HCT116 (cell line): ENCODE measurements at regions not wholly inside any gene's neighbourhood (a gene's known extent, or its start where the extent isn't known, plus 50 kb on each side); places are given as distances from the start of the nearest gene placed in this dataset.

Source experiments
- ATAC-seq: fragments of 200-7000 bp; cut with Tn5 transposase; 2 replicates; pipeline ENCODE4 v1.9.1; 2020; ENCODE audit warnings: mild to moderate bottlenecking, moderate library complexity
- BruUV-seq: library from RNA; stranded (reverse); fragments of 400-500 nt; replicated peaks from 2 replicates; lab custom pipeline; 2021; lab: Mats Ljungman, UMichigan
- CTCF ChIA-PET: fragments of 300-600 bp; sonication (Branson Sonifier 250); formaldehyde crosslinking; loops from one replicate; lab custom pipeline; 2021; ENCODE audit warnings: antibody characterized with exemption; lab: Charles Lee
- POLR2A ChIA-PET: fragments of 300-600, 350-600 bp; sonication (Branson Sonifier 250); formaldehyde crosslinking; loops from one replicate; lab custom pipeline; 2021; ENCODE audit warnings: antibody characterized with exemption; lab: Charles Lee
- RAD21 ChIA-PET, 2 experiments: fragments of 300-600 bp; sonication (Branson Sonifier 250); formaldehyde crosslinking; loops; one replicate each; lab custom pipeline; 2023; ENCODE audit warnings: low total read pairs in 2 of 2; ENCODE audit not compliant: uncharacterized antibody in 2 of 2, unreplicated experiment in 2 of 2, low non-redundant PET in 1 of 2; lab: Charles Lee
- DNase-seq: peaks from one replicate; pipeline ENCODE4 v3.0.0-alpha.2; 2010; ENCODE audit warnings: low read depth, low spot score
- H2AFZ ChIP-seq: fragments of 200-600 bp; shearing (Covaris generic), sonication (generic); 2 replicates; pipeline ENCODE4 v1.6.1; 2017; ENCODE audit warnings: low read depth, mixed run types, mixed read lengths, antibody characterized with exemption, low read length; ENCODE audit not compliant: poor library complexity, severe bottlenecking
- H3K27ac ChIP-seq: 2 replicates; pipeline ENCODE4 v1.5.1; 2012; ENCODE audit warnings: low read depth, low read length
- H3K27me3 ChIP-seq: fragments of 200-600 bp; sonication (generic); 2 replicates; pipeline ENCODE4 v1.6.1; 2016; ENCODE audit warnings: mixed run types, low read length, mixed read lengths; ENCODE audit not compliant: insufficient read depth
- H3K36me3 ChIP-seq, 2 experiments: fragments of 200-500 bp in 1 of 2; fragments of 200-600 bp in 1 of 2; sonication (Bioruptor generic) in 1 of 2; sonication (generic) in 1 of 2; 2 replicates each; pipeline versions ENCODE4 v1.5.1 to v1.6.1; 2014 to 2016; ENCODE audit warnings: low read length in 2 of 2, inconsistent platforms in 1 of 2, mixed read lengths in 1 of 2, mixed run types in 1 of 2; ENCODE audit not compliant: insufficient read depth in 2 of 2, control insufficient read depth in 1 of 2
- H3K4me1 ChIP-seq, 2 experiments: fragments of 200-600 bp in 1 of 2; sonication (generic) in 1 of 2; 2 replicates each; pipeline versions ENCODE4 v1.5.1 to v1.6.1; 2012 to 2017; ENCODE audit warnings: low read length in 2 of 2, inconsistent platforms in 1 of 2, mild to moderate bottlenecking in 1 of 2, mixed read lengths in 1 of 2, mixed run types in 1 of 2, moderate library complexity in 1 of 2; ENCODE audit not compliant: insufficient read depth in 2 of 2, control insufficient read depth in 1 of 2
- H3K4me2 ChIP-seq: fragments of 200-600 bp; sonication (generic); 2 replicates; pipeline ENCODE4 v1.6.1; 2017; ENCODE audit warnings: mixed run types, low read length, mixed read lengths
- H3K4me3 ChIP-seq, 2 experiments: fragments of 200-600 bp in 1 of 2; sonication (generic) in 1 of 2; replicated peaks in 1 of 2; 2 replicates each; pipeline ENCODE4 v1.5.1; 2011 to 2016; ENCODE audit warnings: low read length in 2 of 2, control low read depth in 1 of 2, low read depth in 1 of 2, mild to moderate bottlenecking in 1 of 2, mixed read lengths in 1 of 2, mixed run types in 1 of 2
- H3K79me2 ChIP-seq: fragments of 200-600 bp; sonication (generic); 2 replicates; pipeline ENCODE4 v1.6.1; 2017; ENCODE audit warnings: mild to moderate bottlenecking, mixed run types, low read length, moderate library complexity, mixed read lengths; ENCODE audit not compliant: insufficient read depth
- H3K9ac ChIP-seq: fragments of 200-600 bp; sonication (generic); 2 replicates; pipeline ENCODE4 v1.6.1; 2016; ENCODE audit warnings: low read length, mixed read lengths
- H3K9me2 ChIP-seq: fragments of 200-600 bp; sonication (generic), shearing (Covaris generic); 2 replicates; pipeline ENCODE4 v1.6.1; 2017; ENCODE audit warnings: mixed run types, mild to moderate bottlenecking, moderate library complexity; ENCODE audit not compliant: insufficient read depth
- H3K9me3 ChIP-seq, 2 experiments: fragments of 200-500 bp in 1 of 2; fragments of 200-600 bp in 1 of 2; sonication (Bioruptor generic) in 1 of 2; sonication (generic) in 1 of 2; 2 replicates each; pipeline ENCODE4 v1.6.1; 2014 to 2017; ENCODE audit warnings: low read length in 2 of 2, mixed read lengths in 2 of 2, inconsistent platforms in 1 of 2, low read depth in 1 of 2, mild to moderate bottlenecking in 1 of 2, mixed run types in 1 of 2, moderate library complexity in 1 of 2; ENCODE audit not compliant: control insufficient read depth in 1 of 2, insufficient read depth in 1 of 2
- H4K20me1 ChIP-seq: fragments of 200-600 bp; sonication (generic), shearing (Covaris generic); 2 replicates; pipeline ENCODE4 v1.6.1; 2017; ENCODE audit warnings: mixed run types, mild to moderate bottlenecking, moderate library complexity; ENCODE audit not compliant: insufficient read depth
- ATF3 ChIP-seq: IDR thresholded peaks from 2 replicates; pipeline ENCODE4 v1.6.1; 2012
- CBX3 ChIP-seq: IDR thresholded peaks from 2 replicates; pipeline ENCODE4 v1.6.1; 2012; ENCODE audit warnings: low read depth
- CEBPB ChIP-seq: IDR thresholded peaks from 2 replicates; pipeline ENCODE4 v1.6.1; 2012; ENCODE audit warnings: low read depth
- ELF1 ChIP-seq: IDR thresholded peaks from 2 replicates; pipeline ENCODE4 v1.6.1; 2012; ENCODE audit warnings: low read depth, borderline replicate concordance
- EZH2 ChIP-seq: fragments of 200-600 bp; sonication (generic); IDR thresholded peaks from 2 replicates; pipeline ENCODE4 v1.6.1; 2017; ENCODE audit warnings: antibody characterized with exemption, mixed run types
- EZH2phosphoT487 ChIP-seq: fragments of 200-600 bp; IDR thresholded peaks from 2 replicates; pipeline ENCODE4 v1.6.1; 2018; ENCODE audit warnings: antibody characterized with exemption, borderline replicate concordance
- FOSL1 ChIP-seq: IDR thresholded peaks from 2 replicates; pipeline ENCODE4 v1.6.1; 2012; ENCODE audit warnings: low read depth
- MAX ChIP-seq: IDR thresholded peaks from 2 replicates; pipeline ENCODE4 v1.6.1; 2012
- POLR2A ChIP-seq: IDR thresholded peaks from 2 replicates; pipeline ENCODE4 v1.7.0; 2011; ENCODE audit warnings: borderline replicate concordance; ENCODE audit not compliant: insufficient read depth, insufficient read length; ENCODE audit errors: extremely low read depth
- REST ChIP-seq: IDR thresholded peaks from 2 replicates; pipeline ENCODE4 v1.6.1; 2012; ENCODE audit warnings: low read depth
- SIN3A ChIP-seq: IDR thresholded peaks from 2 replicates; pipeline ENCODE4 v1.6.1; 2012; ENCODE audit warnings: low read depth
- SP1 ChIP-seq: IDR thresholded peaks from 2 replicates; pipeline ENCODE4 v1.6.1; 2012; ENCODE audit warnings: low read depth
- SRF ChIP-seq: IDR thresholded peaks from 2 replicates; pipeline ENCODE4 v1.6.1; 2012; ENCODE audit warnings: low read depth
- YY1 ChIP-seq: IDR thresholded peaks from 2 replicates; pipeline ENCODE4 v1.6.1; 2011; ENCODE audit warnings: low read length, low read depth, moderate library complexity, mild to moderate bottlenecking; ENCODE audit not compliant: insufficient replicate concordance; ENCODE audit errors: extremely low read depth
- ZBTB33 ChIP-seq: IDR thresholded peaks from 2 replicates; pipeline ENCODE4 v1.6.1; 2011; ENCODE audit warnings: mild to moderate bottlenecking, low read length, moderate library complexity; ENCODE audit not compliant: insufficient replicate concordance; ENCODE audit errors: extremely low read depth
- ZFX ChIP-seq: fragments of 450-650 bp; IDR thresholded peaks from 2 replicates; pipeline ENCODE4 v1.6.1; 2017
- ZNF274 ChIP-seq: fragments of 200-500 bp; sonication (Bioruptor generic); IDR thresholded peaks from 2 replicates; pipeline ENCODE4 v1.6.1; 2014; ENCODE audit warnings: mild to moderate bottlenecking, low read depth, low read length, inconsistent platforms
- intact Hi-C: fragments of 100-400 bp; cut with micrococcal nuclease; formaldehyde crosslinking; loops from 2 replicates; pipeline ENCODE4 v1.10.0; 2022

- CTCF ChIA-PET = no interaction called here
- Histone ChIP-seq H3K4me3 (no peak overlapping the region), H3K27ac (no peak overlapping the region), H2AFZ (no peak overlapping the region), H3K4me2 (no peak overlapping the region), H3K9me3 (no peaks in the 10 kb centered on the region), H3K79me2 (no peaks in the 10 kb centered on the region), H3K9me2 (no peaks in the 10 kb centered on the region), H4K20me1 (no peaks in the 10 kb centered on the region), H3K36me3 (no peaks in the 10 kb centered on the region), H3K27me3 (no peaks in the 10 kb centered on the region), H3K4me1 (no peaks in the 10 kb centered on the region), H3K9ac (no peak overlapping the region)
- ATAC-seq = no peak
- POLR2A ChIA-PET = no interaction called here
- TF ChIP-seq EZH2 (no peak), ATF3 (no peak), REST (no peak), SIN3A (no peak), CEBPB (no peak), FOSL1 (no peak), ELF1 (no peak), POLR2A (no peak), ZBTB33 (no peak), SP1 (no peak), SRF (no peak), ZNF274 (no peak), CBX3 (no peak), ZFX (no peak), YY1 (no peak), MAX (no peak), EZH2phosphoT487 (no peak)
- intact Hi-C loops = no loop called here
- RAD21 ChIA-PET = no interaction called here
- no peak for DNase-seq
- BruUV-seq = no TSS peak
Observed at GRCh38 chr5:158641016-158641415, 458.7 kb downstream of the EBF1 start.
